ENCODE measurements at regions not wholly inside any gene's neighbourhood (a gene's known extent, or its start where the extent isn't known, plus 50 kb on each side); places are given as distances from the start of the nearest gene placed in this dataset.

DNA sequence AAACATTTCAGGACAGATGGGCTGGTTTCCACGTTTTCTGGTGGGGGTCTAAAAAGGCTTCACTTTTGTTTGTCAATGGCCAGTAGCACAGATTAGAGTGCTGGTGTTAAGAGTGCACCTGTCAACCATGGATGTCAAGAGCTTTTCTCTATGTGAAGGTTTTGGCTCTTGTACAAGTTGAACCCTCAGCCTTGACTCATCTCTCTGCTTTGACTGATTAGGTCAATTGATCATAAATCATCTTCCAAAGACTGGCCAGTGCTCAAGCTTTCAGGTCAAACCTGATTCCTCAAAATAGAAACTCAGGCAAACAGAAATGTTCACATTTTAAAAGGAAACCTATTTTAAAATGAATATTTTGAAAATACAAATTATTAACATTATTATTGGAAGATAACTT, 59.6 kb upstream of the SP4 start:
- H3K4me3 Mint-ChIP-seq, result no peak overlapping the region
- TF ChIP-seq, protein P1, sequence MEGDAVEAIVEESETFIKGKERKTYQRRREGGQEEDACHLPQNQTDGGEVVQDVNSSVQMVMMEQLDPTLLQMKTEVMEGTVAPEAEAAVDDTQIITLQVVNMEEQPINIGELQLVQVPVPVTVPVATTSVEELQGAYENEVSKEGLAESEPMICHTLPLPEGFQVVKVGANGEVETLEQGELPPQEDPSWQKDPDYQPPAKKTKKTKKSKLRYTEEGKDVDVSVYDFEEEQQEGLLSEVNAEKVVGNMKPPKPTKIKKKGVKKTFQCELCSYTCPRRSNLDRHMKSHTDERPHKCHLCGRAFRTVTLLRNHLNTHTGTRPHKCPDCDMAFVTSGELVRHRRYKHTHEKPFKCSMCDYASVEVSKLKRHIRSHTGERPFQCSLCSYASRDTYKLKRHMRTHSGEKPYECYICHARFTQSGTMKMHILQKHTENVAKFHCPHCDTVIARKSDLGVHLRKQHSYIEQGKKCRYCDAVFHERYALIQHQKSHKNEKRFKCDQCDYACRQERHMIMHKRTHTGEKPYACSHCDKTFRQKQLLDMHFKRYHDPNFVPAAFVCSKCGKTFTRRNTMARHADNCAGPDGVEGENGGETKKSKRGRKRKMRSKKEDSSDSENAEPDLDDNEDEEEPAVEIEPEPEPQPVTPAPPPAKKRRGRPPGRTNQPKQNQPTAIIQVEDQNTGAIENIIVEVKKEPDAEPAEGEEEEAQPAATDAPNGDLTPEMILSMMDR (IDR thresholded peaks at IDR 0.05), result no peak
- CTCF ChIA-PET, result interaction anchor here (1.2 kb wide), 1 partner anchor 11 kb away, joined by 4 read pairs; no protein-coding TSS in a partner anchor
- intact Hi-C loops (cut with DNase I, micrococcal nuclease), result no loop called here
- ATAC-seq (ENCODE audit: poor library complexity) (no peak), DNase-seq (no peak)
- H3K9me3 Mint-ChIP-seq, result peaks cover 5% of the 10 kb centered on the region
- no peak overlapping the region for H3K4me3 ChIP-seq (ENCODE audit: low read length)
- H3K27ac ChIP-seq (ENCODE audit: low read depth in 1 of 2, low read length in 2 of 2), result no peak overlapping the region
- H3K27ac Mint-ChIP-seq, result no peak overlapping the region
- H3K27me3 ChIP-seq (ENCODE audit: control insufficient read depth in 1 of 2, insufficient read depth in 2 of 2, low read length in 2 of 2), result no peaks in the 10 kb centered on the region
- H3K4me1 Mint-ChIP-seq (ENCODE audit: low read depth), result peaks cover 18% of the 10 kb centered on the region
- no peaks in the 10 kb centered on the region for H3K36me3 Mint-ChIP-seq (ENCODE audit: low read depth)
- H3K4me1 ChIP-seq (ENCODE audit: insufficient read depth, low read length), result peaks cover 3% of the 10 kb centered on the region
- no peaks in the 10 kb centered on the region for H3K9me3 ChIP-seq (ENCODE audit: control insufficient read depth in 1 of 2, insufficient read depth in 1 of 2, low read length in 2 of 2)
- H3K36me3 ChIP-seq (ENCODE audit: insufficient read depth, low read length), result no peaks in the 10 kb centered on the region
- no peaks in the 10 kb centered on the region for H3K27me3 Mint-ChIP-seq
- POLR2A ChIA-PET, result interaction anchor here (0.9 kb wide), 1 partner anchor 13 kb away, joined by 3 read pairs; no protein-coding TSS in a partner anchor

DNA sequence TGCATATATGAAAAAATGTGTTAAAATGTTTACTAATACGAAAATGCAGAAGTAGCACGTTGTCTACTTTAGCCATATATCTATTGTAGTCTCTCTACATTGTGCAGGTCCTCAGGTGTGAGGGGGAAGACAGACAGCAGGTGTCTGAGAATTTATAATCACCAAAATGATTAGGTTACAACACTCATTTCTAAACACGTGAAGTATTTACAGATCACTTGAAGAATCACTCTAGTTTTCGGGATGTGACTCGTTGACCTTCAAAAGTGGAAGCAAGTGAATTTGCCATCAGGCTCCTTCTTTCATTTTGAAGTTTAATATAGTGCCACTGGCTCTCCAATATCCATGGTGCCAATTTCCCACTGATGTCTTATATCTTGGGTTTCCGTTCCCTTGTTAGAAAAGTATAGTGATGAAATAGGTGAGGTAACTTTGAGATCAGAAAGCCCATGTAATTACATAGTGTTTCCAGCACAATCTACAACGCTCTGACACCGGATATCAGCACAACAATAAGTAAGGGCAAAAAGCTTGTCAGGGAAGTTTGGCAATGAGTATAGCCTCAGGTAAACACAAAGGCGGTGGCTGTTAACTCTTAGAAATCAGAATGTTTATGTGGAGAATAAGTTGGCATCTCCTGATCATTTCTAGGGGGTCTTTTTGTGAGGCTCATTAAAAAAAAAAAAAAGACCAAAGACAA, 57.5 kb upstream of the SP4 start:
- H3K4me1 Mint-ChIP-seq (ENCODE audit: low read depth), result peaks cover 18% of the 10 kb centered on the region
- H3K9me3 Mint-ChIP-seq, result peaks cover 5% of the 10 kb centered on the region
- no peaks in the 10 kb centered on the region for H3K36me3 Mint-ChIP-seq (ENCODE audit: low read depth)
- no peaks in the 10 kb centered on the region for H3K9me3 ChIP-seq (ENCODE audit: control insufficient read depth in 1 of 2, insufficient read depth in 1 of 2, low read length in 2 of 2)
- no peak overlapping the region for H3K27ac ChIP-seq (ENCODE audit: low read depth in 1 of 2, low read length in 2 of 2)
- DNase-seq, result no peak
- H3K27ac Mint-ChIP-seq, result no peak overlapping the region
- H3K4me3 ChIP-seq (ENCODE audit: low read length), result no peak overlapping the region
- ATAC-seq (ENCODE audit: poor library complexity), result no peak
- peaks cover 3% of the 10 kb centered on the region for H3K4me1 ChIP-seq (ENCODE audit: insufficient read depth, low read length)
- no peak overlapping the region for H3K4me3 Mint-ChIP-seq
- intact Hi-C loops (cut with DNase I, micrococcal nuclease), result no loop called here
- TF ChIP-seq, protein P1 (IDR thresholded peaks at IDR 0.05), result no peak
- POLR2A ChIA-PET, result interaction anchor here (1.1 kb wide), 1 partner anchor 57 kb away, joined by 4 read pairs; no protein-coding TSS in a partner anchor
- H3K36me3 ChIP-seq (ENCODE audit: insufficient read depth, low read length), result no peaks in the 10 kb centered on the region
- CTCF ChIA-PET, result no interaction called here
- no peaks in the 10 kb centered on the region for H3K27me3 ChIP-seq (ENCODE audit: control insufficient read depth in 1 of 2, insufficient read depth in 2 of 2, low read length in 2 of 2)
- H3K27me3 Mint-ChIP-seq, result no peaks in the 10 kb centered on the region

DNA sequence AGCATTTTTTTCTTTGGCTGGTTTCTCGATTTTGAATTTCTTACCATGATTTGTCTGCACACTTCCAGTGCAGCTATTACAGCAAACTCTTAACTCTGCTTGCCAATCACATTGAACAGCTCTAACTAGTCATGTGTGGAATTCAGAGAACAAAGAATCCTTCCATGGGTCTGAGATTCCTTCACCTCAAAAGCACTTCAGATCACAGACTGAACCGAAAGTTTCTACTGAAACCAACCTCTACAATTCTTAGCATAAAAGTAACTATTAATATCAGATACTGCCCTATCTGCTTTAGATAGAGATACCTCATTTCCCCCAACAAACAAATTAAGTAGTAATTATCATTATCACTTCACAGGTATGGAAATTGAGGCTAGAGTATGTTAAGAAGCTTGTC, 56.5 kb upstream of the SP4 start:
- DNase-seq (no peak), ATAC-seq (ENCODE audit: poor library complexity) (no peak)
- no peaks in the 10 kb centered on the region for H3K4me1 ChIP-seq (ENCODE audit: insufficient read depth, low read length)
- no peaks in the 10 kb centered on the region for H3K36me3 ChIP-seq (ENCODE audit: insufficient read depth, low read length)
- peaks cover 9% of the 10 kb centered on the region for H3K4me1 Mint-ChIP-seq (ENCODE audit: low read depth)
- no peaks in the 10 kb centered on the region for H3K27me3 ChIP-seq (ENCODE audit: control insufficient read depth in 1 of 2, insufficient read depth in 2 of 2, low read length in 2 of 2)
- H3K36me3 Mint-ChIP-seq (ENCODE audit: low read depth), result no peaks in the 10 kb centered on the region
- no peak overlapping the region for H3K4me3 Mint-ChIP-seq
- intact Hi-C loops (cut with DNase I, micrococcal nuclease), result no loop called here
- ChIA-PET POLR2A (interaction anchor here (1.1 kb wide), 1 partner anchor 56 kb away, joined by 4 read pairs; no protein-coding TSS in a partner anchor), CTCF (no interaction called here)
- H3K4me3 ChIP-seq (ENCODE audit: low read length), result no peak overlapping the region
- H3K27ac Mint-ChIP-seq, result no peak overlapping the region
- peaks cover 5% of the 10 kb centered on the region for H3K9me3 Mint-ChIP-seq
- TF ChIP-seq, protein P1 (IDR thresholded peaks at IDR 0.05), result no peak
- H3K27me3 Mint-ChIP-seq, result no peaks in the 10 kb centered on the region
- H3K9me3 ChIP-seq (ENCODE audit: control insufficient read depth in 1 of 2, insufficient read depth in 1 of 2, low read length in 2 of 2), result peaks cover 0 to 3% of the 10 kb centered on the region in 2 experiments
- H3K27ac ChIP-seq (ENCODE audit: low read depth in 1 of 2, low read length in 2 of 2), result no peak overlapping the region
